Tibial nerve (tissue), 4 donors: ENCODE measurements at regions not wholly inside any gene's neighbourhood (a gene's known extent, or its start where the extent isn't known, plus 50 kb on each side); places are given as distances from the start of the nearest gene placed in this dataset.

Experiments
- EP300 ChIP-seq, 2 donors: sonication (generic); formaldehyde crosslinking; IDR thresholded peaks; one replicate each; pipeline ENCODE4 v1.6.1; 2017; ENCODE audit warnings: antibody characterized with exemption in 2 of 2, mild to moderate bottlenecking in 1 of 2
- POLR2A ChIP-seq, 2 donors: fragments of 450-650 bp; IDR thresholded peaks; one replicate each; pipeline ENCODE4 v1.6.1; 2017; ENCODE audit warnings: antibody characterized with exemption in 2 of 2, mild to moderate bottlenecking in 2 of 2, moderate library complexity in 2 of 2
- TF ChIP-seq, protein P1 (sequence below), 5 experiments: fragments of 200-600 bp in 3 of 5; fragments of 450-650 bp in 2 of 5; sonication (generic) in 3 of 5; IDR thresholded peaks; one replicate each; pipeline ENCODE4 v1.5.1; 2016 to 2019; ENCODE audit warnings: antibody characterized with exemption in 5 of 5, mild to moderate bottlenecking in 3 of 5, moderate library complexity in 2 of 5

DNA sequence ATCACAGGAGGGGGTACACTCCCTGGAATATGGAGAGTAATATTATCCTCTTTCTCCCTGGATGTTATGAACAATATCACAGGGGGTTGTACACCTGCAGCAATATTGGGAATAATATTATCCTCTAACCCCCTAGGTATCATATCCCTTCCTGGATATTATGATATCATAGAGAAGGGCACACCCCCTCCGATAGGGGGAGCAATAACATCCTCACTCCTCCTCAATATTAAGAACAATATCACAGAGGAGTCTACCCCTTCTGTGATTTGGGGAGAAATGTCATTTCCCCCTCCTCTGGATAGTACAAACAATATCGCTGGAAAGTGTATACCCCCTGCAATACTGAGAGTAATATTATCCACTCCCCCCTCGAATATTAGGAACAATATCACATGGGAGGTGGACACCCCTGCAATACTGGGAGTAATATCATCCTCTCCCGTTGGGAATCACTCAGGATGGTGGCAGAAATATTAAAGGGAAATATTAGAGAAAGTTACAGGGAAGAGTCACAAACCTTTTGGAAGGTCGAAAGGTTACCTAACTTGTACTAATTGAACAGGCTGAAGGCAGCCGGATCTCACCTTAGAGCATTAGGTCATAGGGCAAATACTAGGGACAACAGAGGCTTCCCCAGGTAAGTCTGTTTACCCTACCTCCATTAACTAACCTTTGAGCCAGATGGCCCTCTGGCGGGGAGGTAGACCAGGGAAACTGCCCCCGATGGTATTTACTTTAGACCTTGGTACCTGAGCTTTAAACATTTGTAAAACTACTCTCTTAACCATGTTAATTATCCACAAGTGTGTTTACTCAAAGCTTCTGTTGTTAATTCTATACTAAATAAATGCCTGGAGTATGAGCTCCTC, 57.5 kb upstream of the FREM1 start:
- TF ChIP-seq POLR2A (IDR thresholded peaks at IDR 0.05) (no peak), EP300 (IDR thresholded peaks at IDR 0.05) (no peak)
- TF ChIP-seq, protein P1, sequence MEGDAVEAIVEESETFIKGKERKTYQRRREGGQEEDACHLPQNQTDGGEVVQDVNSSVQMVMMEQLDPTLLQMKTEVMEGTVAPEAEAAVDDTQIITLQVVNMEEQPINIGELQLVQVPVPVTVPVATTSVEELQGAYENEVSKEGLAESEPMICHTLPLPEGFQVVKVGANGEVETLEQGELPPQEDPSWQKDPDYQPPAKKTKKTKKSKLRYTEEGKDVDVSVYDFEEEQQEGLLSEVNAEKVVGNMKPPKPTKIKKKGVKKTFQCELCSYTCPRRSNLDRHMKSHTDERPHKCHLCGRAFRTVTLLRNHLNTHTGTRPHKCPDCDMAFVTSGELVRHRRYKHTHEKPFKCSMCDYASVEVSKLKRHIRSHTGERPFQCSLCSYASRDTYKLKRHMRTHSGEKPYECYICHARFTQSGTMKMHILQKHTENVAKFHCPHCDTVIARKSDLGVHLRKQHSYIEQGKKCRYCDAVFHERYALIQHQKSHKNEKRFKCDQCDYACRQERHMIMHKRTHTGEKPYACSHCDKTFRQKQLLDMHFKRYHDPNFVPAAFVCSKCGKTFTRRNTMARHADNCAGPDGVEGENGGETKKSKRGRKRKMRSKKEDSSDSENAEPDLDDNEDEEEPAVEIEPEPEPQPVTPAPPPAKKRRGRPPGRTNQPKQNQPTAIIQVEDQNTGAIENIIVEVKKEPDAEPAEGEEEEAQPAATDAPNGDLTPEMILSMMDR (IDR thresholded peaks at IDR 0.05) = no peak
